A673 (cell line): ENCODE measurements at regions not wholly inside any gene's neighbourhood (a gene's known extent, or its start where the extent isn't known, plus 50 kb on each side); places are given as distances from the start of the nearest gene placed in this dataset.

Experiments used
- BruUV-seq: library from RNA; stranded (reverse); fragments of 400-500 nt; replicated peaks from 2 replicates; lab custom pipeline; 2021; lab: Mats Ljungman, UMichigan
- CTCF ChIA-PET: fragments of 300-600 bp; sonication (Branson Sonifier 250); formaldehyde crosslinking; loops from one replicate; lab custom pipeline; 2022; ENCODE audit warnings: antibody characterized with exemption; lab: Charles Lee
- POLR2A ChIA-PET: fragments of 300-600 bp; sonication (Branson Sonifier 250); formaldehyde crosslinking; loops from one replicate; lab custom pipeline; 2022; ENCODE audit warnings: antibody characterized with exemption; ENCODE audit not compliant: low non-redundant PET; lab: Charles Lee
- DNase-seq: peaks from one replicate; pipeline ENCODE4 v3.0.0-alpha.2; 2015; ENCODE audit warnings: low spot score
- H3K27ac ChIP-seq: fragments of 200-600 bp; sonication (generic); 2 replicates; pipeline ENCODE4 v1.5.1; 2016; ENCODE audit warnings: mixed run types, low read depth, mild to moderate bottlenecking, mixed read lengths, antibody characterized with exemption, low read length; ENCODE audit not compliant: poor library complexity, severe bottlenecking
- H3K27me3 ChIP-seq: fragments of 200-600 bp; sonication (generic); replicated peaks from 2 replicates; pipeline ENCODE4 v1.6.1; 2017; ENCODE audit warnings: mixed run types, low read depth, mild to moderate bottlenecking, mixed read lengths, antibody characterized with exemption, low read length; ENCODE audit not compliant: insufficient read depth, poor library complexity
- H3K36me3 ChIP-seq: fragments of 200-600 bp; sonication (generic); 2 replicates; pipeline ENCODE4 v1.6.1; 2016; ENCODE audit warnings: mixed run types, mild to moderate bottlenecking, mixed read lengths, antibody characterized with exemption, low read length; ENCODE audit not compliant: insufficient read depth, poor library complexity, severe bottlenecking
- H3K4me1 ChIP-seq: fragments of 200-600 bp; sonication (generic); 2 replicates; pipeline ENCODE4 v1.6.1; 2017; ENCODE audit warnings: mixed run types, mild to moderate bottlenecking, mixed read lengths, antibody characterized with exemption, low read length; ENCODE audit not compliant: insufficient read depth, poor library complexity, severe bottlenecking
- H3K4me3 ChIP-seq: fragments of 200-600 bp; sonication (generic); 2 replicates; pipeline ENCODE4 v1.5.1; 2016; ENCODE audit warnings: low read depth, mixed run types, mild to moderate bottlenecking, mixed read lengths, low read length; ENCODE audit not compliant: poor library complexity, severe bottlenecking
- H3K9me3 ChIP-seq: fragments of 200-600 bp; sonication (generic); 2 replicates; pipeline ENCODE4 v1.6.1; 2016; ENCODE audit warnings: mixed run types, low read depth, mild to moderate bottlenecking, mixed read lengths, antibody characterized with exemption, low read length; ENCODE audit not compliant: poor library complexity, severe bottlenecking
- EZH2 ChIP-seq: fragments of 200-600 bp; sonication (generic); IDR thresholded peaks from 2 replicates; pipeline ENCODE4 v1.6.1; 2017; ENCODE audit warnings: borderline replicate concordance, low read depth, mild to moderate bottlenecking, mixed read lengths, antibody characterized with exemption, low read length; ENCODE audit not compliant: poor library complexity, severe bottlenecking
- intact Hi-C: fragments of 100-400 bp; cut with micrococcal nuclease; formaldehyde crosslinking; loops from one replicate; pipeline ENCODE4 v1.10.0; 2022; ENCODE audit not compliant: unreplicated experiment
- TF ChIP-seq, protein P1 (sequence below): fragments of 300-800, 200-600 bp; sonication (generic); conservative IDR thresholded peaks from 2 replicates; pipeline ENCODE4 v1.5.1; 2017; ENCODE audit warnings: low read depth, mild to moderate bottlenecking, antibody characterized with exemption, low read length, moderate library complexity, mixed read lengths

DNA sequence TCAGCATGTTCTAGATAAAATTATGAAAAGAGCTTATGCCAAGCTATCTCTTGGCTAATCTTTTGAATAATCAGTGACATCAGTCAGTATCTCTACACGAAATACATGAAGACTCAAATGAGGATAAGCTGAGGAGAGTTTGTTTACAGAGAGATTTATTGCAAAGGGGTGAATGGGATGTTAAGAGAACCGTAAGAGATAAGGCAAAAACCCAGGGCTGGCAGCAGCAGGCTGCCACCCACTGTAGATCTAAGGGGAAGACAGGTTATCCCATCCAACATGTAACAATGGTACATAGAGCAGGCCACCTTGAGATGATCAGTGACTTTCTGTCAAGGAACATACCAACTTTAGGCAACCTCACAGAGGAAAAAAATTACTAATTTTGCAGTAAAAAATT, 432.1 kb upstream of the NR3C2 start:
- no peak overlapping the region for H3K27ac ChIP-seq
- no TSS peak for BruUV-seq
- H3K36me3 ChIP-seq = no peaks in the 10 kb centered on the region
- no peaks in the 10 kb centered on the region for H3K27me3 ChIP-seq
- H3K4me1 ChIP-seq = no peaks in the 10 kb centered on the region
- peak; percentile 10 for DNase-seq
- CTCF ChIA-PET = interaction anchor here (0.7 kb wide), 1 partner anchor 745 kb away, joined by 7 read pairs; no protein-coding TSS in a partner anchor
- intact Hi-C loops = no loop called here
- H3K9me3 ChIP-seq = no peaks in the 10 kb centered on the region
- H3K4me3 ChIP-seq = no peak overlapping the region
- TF ChIP-seq EZH2 = no peak
- TF ChIP-seq, protein P1, sequence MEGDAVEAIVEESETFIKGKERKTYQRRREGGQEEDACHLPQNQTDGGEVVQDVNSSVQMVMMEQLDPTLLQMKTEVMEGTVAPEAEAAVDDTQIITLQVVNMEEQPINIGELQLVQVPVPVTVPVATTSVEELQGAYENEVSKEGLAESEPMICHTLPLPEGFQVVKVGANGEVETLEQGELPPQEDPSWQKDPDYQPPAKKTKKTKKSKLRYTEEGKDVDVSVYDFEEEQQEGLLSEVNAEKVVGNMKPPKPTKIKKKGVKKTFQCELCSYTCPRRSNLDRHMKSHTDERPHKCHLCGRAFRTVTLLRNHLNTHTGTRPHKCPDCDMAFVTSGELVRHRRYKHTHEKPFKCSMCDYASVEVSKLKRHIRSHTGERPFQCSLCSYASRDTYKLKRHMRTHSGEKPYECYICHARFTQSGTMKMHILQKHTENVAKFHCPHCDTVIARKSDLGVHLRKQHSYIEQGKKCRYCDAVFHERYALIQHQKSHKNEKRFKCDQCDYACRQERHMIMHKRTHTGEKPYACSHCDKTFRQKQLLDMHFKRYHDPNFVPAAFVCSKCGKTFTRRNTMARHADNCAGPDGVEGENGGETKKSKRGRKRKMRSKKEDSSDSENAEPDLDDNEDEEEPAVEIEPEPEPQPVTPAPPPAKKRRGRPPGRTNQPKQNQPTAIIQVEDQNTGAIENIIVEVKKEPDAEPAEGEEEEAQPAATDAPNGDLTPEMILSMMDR = no peak
- POLR2A ChIA-PET = no interaction called here

DNA sequence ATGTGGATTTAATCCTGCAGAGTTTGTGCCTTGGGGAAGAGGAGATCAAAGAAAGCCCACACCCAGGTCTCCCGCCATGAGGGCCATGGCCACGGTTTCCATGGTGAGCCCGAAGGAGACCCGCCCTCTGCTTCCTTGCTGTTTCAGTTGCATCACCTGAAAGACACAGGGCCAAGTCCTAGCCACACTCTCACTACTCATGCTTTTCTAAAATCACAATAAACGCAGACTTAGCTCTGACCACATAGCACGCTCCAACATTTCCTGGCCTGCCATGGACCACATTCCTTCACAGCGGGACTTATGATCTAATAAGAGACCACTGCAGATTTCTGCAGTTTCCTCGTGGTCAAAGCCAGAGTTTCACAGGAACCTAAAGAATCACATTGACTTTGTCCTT, 426.0 kb upstream of the NR3C2 start:
- Histone ChIP-seq H3K27ac (no peak overlapping the region), H3K9me3 (no peaks in the 10 kb centered on the region), H3K4me3 (no peak overlapping the region), H3K36me3 (no peaks in the 10 kb centered on the region), H3K4me1 (no peaks in the 10 kb centered on the region), H3K27me3 (no peaks in the 10 kb centered on the region)
- ChIA-PET POLR2A (no interaction called here), CTCF (no interaction called here)
- intact Hi-C loops = no loop called here
- no peak for DNase-seq
- BruUV-seq = no TSS peak
- TF ChIP-seq, protein P1 = no peak
- TF ChIP-seq EZH2 = no peak

DNA sequence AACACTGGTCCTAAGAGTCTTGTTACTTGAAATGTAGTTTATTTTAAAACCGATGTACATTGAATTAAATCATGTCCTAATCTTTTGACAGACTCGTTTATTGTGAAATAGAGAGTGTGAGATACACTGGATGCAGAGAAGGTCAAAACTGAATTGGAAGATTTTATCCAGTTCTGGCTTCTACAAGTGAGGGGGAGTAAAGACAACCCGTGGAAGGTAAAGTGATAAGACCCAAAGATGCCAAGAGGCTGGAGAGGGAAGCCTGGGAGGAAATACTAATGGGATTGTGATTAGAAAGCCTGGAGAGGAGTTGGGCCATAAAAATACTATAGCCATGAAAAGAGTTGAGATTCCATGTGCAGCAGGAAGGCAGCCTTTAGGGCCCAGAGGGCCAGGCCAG, 424.5 kb upstream of the NR3C2 start:
- intact Hi-C loops = no loop called here
- no peak for DNase-seq
- TF ChIP-seq EZH2 = no peak
- TF ChIP-seq, protein P1 = no peak
- no peaks in the 10 kb centered on the region for H3K27me3 ChIP-seq
- ChIA-PET CTCF (no interaction called here), POLR2A (no interaction called here)
- no peaks in the 10 kb centered on the region for H3K4me1 ChIP-seq
- no peak overlapping the region for H3K27ac ChIP-seq
- H3K36me3 ChIP-seq = no peaks in the 10 kb centered on the region
- no peaks in the 10 kb centered on the region for H3K9me3 ChIP-seq
- no TSS peak for BruUV-seq
- H3K4me3 ChIP-seq = no peak overlapping the region
